K562 (cell line): ENCODE measurements at regions not wholly inside any gene's neighbourhood (a gene's known extent, or its start where the extent isn't known, plus 50 kb on each side); places are given as distances from the start of the nearest gene placed in this dataset.

ENCODE experiments used
- ARID4B ChIP-seq: sonication (generic); formaldehyde crosslinking; IDR thresholded peaks from 2 replicates; pipeline ENCODE4 v1.8.0; 2022; ENCODE audit warnings: mild to moderate bottlenecking, missing genetic modification reagents
- ATF2 ChIP-seq: sonication (generic); formaldehyde crosslinking; IDR thresholded peaks from 2 replicates; pipeline ENCODE4 v1.8.1; 2022; ENCODE audit warnings: missing genetic modification reagents
- ATF4 ChIP-seq: fragments of 450-650 bp; formaldehyde crosslinking; IDR thresholded peaks from 2 replicates; pipeline ENCODE4 v1.4.0; 2022; ENCODE audit warnings: mild to moderate bottlenecking, moderate library complexity
- BACH1 ChIP-seq: fragments of 200-800 bp; sonication (Bioruptor generic); IDR thresholded peaks from 2 replicates; pipeline ENCODE4 v1.6.1; 2016; ENCODE audit warnings: missing genetic modification characterization, missing compliant biosample characterization
- CBX1 ChIP-seq: sonication (generic); IDR thresholded peaks from 2 replicates; pipeline ENCODE4 v1.6.1; 2016; ENCODE audit warnings: antibody characterized with exemption, low read depth, mild to moderate bottlenecking
- CBX8 ChIP-seq: fragments of 200-600 bp; sonication (generic); IDR thresholded peaks from 2 replicates; pipeline ENCODE4 v1.6.1; 2012; ENCODE audit warnings: borderline replicate concordance, mixed run types, low read depth, mild to moderate bottlenecking, moderate library complexity, mixed read lengths, low read length, control low read depth, inconsistent platforms; ENCODE audit not compliant: poor library complexity, severe bottlenecking; ENCODE audit errors: extremely low read depth
- DPF2 ChIP-seq: fragments of 450-650 bp; IDR thresholded peaks from 2 replicates; pipeline ENCODE4 v1.6.1; 2016
- FOXJ3 ChIP-seq: sonication (generic); formaldehyde crosslinking; IDR thresholded peaks from 2 replicates; pipeline ENCODE4 v1.4.0; 2020; ENCODE audit warnings: mild to moderate bottlenecking, missing genetic modification reagents
- HOMEZ ChIP-seq: fragments of 250-450 bp; sonication (Bioruptor Pico); IDR thresholded peaks from 2 replicates; pipeline ENCODE4 v1.4.0; 2020; ENCODE audit warnings: mild to moderate bottlenecking, moderate library complexity
- KAT2B ChIP-seq: IDR thresholded peaks from one replicate; pipeline ENCODE4 v1.6.1; 2012; ENCODE audit warnings: low read depth, mild to moderate bottlenecking, control low read depth, inconsistent platforms, low read length, moderate library complexity
- NBN ChIP-seq: fragments of 450-650 bp; IDR thresholded peaks from 2 replicates; pipeline ENCODE4 v1.6.1; 2016; ENCODE audit warnings: low read depth, mild to moderate bottlenecking
- PRMT5 ChIP-seq: sonication (generic); formaldehyde crosslinking; IDR thresholded peaks from 2 replicates; pipeline ENCODE4 v1.5.0; 2020; ENCODE audit warnings: missing genetic modification reagents
- PTRF ChIP-seq: fragments of 450-650 bp; IDR thresholded peaks from 2 replicates; pipeline ENCODE4 v1.6.1; 2016; ENCODE audit warnings: mild to moderate bottlenecking, missing genetic modification characterization, missing compliant biosample characterization
- RBM39 ChIP-seq: fragments of 200-400 bp; formaldehyde crosslinking; optimal IDR thresholded peaks from 2 replicates; pipeline ENCODE3; 2018; ENCODE audit warnings: low read depth, low read length
- SUPT5H ChIP-seq: fragments of 450-650 bp; IDR thresholded peaks from 2 replicates; pipeline ENCODE4 v1.6.1; 2016
- THAP7 ChIP-seq: fragments of 250-450 bp; sonication (Bioruptor Pico); IDR thresholded peaks from 2 replicates; pipeline ENCODE4 v1.5.0; 2021
- UBTF ChIP-seq, 2 experiments: IDR thresholded peaks; 2 replicates each; pipeline ENCODE4 v1.6.1; 2012; ENCODE audit warnings: improper control_type of control experiment in 2 of 2, low read depth in 2 of 2, low read length in 2 of 2, borderline replicate concordance in 1 of 2
- ZC3H8 ChIP-seq: fragments of 450-650 bp; IDR thresholded peaks from 2 replicates; pipeline ENCODE4 v1.6.1; 2017
- ZNF23 ChIP-seq: fragments of 250-450 bp; sonication (Bioruptor Pico); IDR thresholded peaks from 2 replicates; pipeline ENCODE4 v1.4.0; 2020; ENCODE audit warnings: mild to moderate bottlenecking

GRCh38 chr1:55275941-55276341 is 60.8 kb upstream of the USP24 start (continued):
- TF ChIP-seq ATF2 (CRISPR knock-in tag): no peak
- TF ChIP-seq BACH1 (tag): peak; percentile 17; the same call in 1 of the 2 replicates
- 0 out of 2 replicates have a peak, but pooled peaks have one; percentile 28 for TF ChIP-seq DPF2
- no peak for TF ChIP-seq CBX1
- no peak for TF ChIP-seq ZC3H8
- TF ChIP-seq ARID4B (CRISPR knock-in tag): no peak
- TF ChIP-seq CBX8: no peak
- no peak for TF ChIP-seq THAP7 (CRISPR knock-in tag)
- no peak for TF ChIP-seq PTRF
- no peak for TF ChIP-seq UBTF (IDR thresholded peaks at IDR 0.05; ENCODE audit: borderline replicate concordance in 1 of 2, low read depth in 2 of 2, low read length in 2 of 2)
- no peak for TF ChIP-seq SUPT5H
- no peak for TF ChIP-seq RBM39
- no peak for TF ChIP-seq ATF4 (CRISPR knock-in tag)
- no peak for TF ChIP-seq PRMT5
- no peak for TF ChIP-seq ZNF23 (CRISPR knock-in tag)
- TF ChIP-seq HOMEZ (CRISPR knock-in tag): no peak
- TF ChIP-seq FOXJ3 (CRISPR knock-in tag): no peak
- no peak for TF ChIP-seq NBN
- TF ChIP-seq KAT2B: no peak
